ENCODE measurements at regions not wholly inside any gene's neighbourhood (a gene's known extent, or its start where the extent isn't known, plus 50 kb on each side); places are given as distances from the start of the nearest gene placed in this dataset.

- no peaks in the 10 kb centered on the region for H3K36me3 ChIP-seq (ENCODE audit: control insufficient read depth in 2 of 2, insufficient read depth in 1 of 2, low read length in 2 of 2)
- CTCF ChIA-PET, result no interaction called here
- no peak for TF ChIP-seq ZIC2 (tag by site-specific recombination; IDR thresholded peaks at IDR 0.05)
- TF ChIP-seq ZNF155 (tag by site-specific recombination; IDR thresholded peaks at IDR 0.05), result no peak
- TF ChIP-seq ZNF707 (tag by site-specific recombination; IDR thresholded peaks at IDR 0.05), result no peak
- TF ChIP-seq ZNF138 (tag by site-specific recombination; IDR thresholded peaks at IDR 0.05; ENCODE audit: borderline replicate concordance), result no peak
These were observed 1012.7 kb downstream of the TBC1D22A start for GRCh38 chr22:47775191-47775590.

GRCh38 chr22:47773635-47774034 lies 1011.2 kb downstream of the TBC1D22A start:
- Histone ChIP-seq H3K4me1 (ENCODE audit: control insufficient read depth, insufficient read depth, low read length) (no peaks in the 10 kb centered on the region), H3K36me3 (ENCODE audit: control insufficient read depth in 2 of 2, insufficient read depth in 1 of 2, low read length in 2 of 2) (no peaks in the 10 kb centered on the region), H3K27ac (ENCODE audit: extremely low read depth, low read depth, low read length) (no peak overlapping the region), H3K9me3 (ENCODE audit: control insufficient read depth, insufficient read depth, low read depth, low read length) (no peaks in the 10 kb centered on the region), H3K4me3 (ENCODE audit: low read depth, low read length) (no peak overlapping the region)
- TF ChIP-seq ZNF560 (tag by site-specific recombination; IDR thresholded peaks at IDR 0.05; ENCODE audit: borderline replicate concordance) (no peak), ZNF792 (tag by site-specific recombination; IDR thresholded peaks at IDR 0.05) (no peak), ZNF18 (tag by site-specific recombination; IDR thresholded peaks at IDR 0.05) (no peak), ZNF362 (tag by site-specific recombination; IDR thresholded peaks at IDR 0.05) (no peak), ZNF140 (tag by site-specific recombination; IDR thresholded peaks at IDR 0.05) (no peak), ZNF692 (tag by site-specific recombination; IDR thresholded peaks at IDR 0.05) (no peak), KLF1 (tag by site-specific recombination; IDR thresholded peaks at IDR 0.05) (no peak), ZNF19 (tag by site-specific recombination; IDR thresholded peaks at IDR 0.05; ENCODE audit: low read depth) (no peak), ZNF548 (tag by site-specific recombination; IDR thresholded peaks at IDR 0.05) (no peak), ZNF785 (tag by site-specific recombination; IDR thresholded peaks at IDR 0.05) (no peak), ZNF529 (tag by site-specific recombination; IDR thresholded peaks at IDR 0.05; ENCODE audit: insufficient replicate concordance) (no peak)
- ChIA-PET CTCF (no interaction called here), POLR2A (no interaction called here)

More at GRCh38 chr22:47775191-47775590, 1012.7 kb downstream of the TBC1D22A start:
- Histone ChIP-seq H3K4me3 (ENCODE audit: low read depth, low read length) (no peak overlapping the region), H3K9me3 (ENCODE audit: control insufficient read depth, insufficient read depth, low read depth, low read length) (no peaks in the 10 kb centered on the region), H3K4me1 (ENCODE audit: control insufficient read depth, insufficient read depth, low read length) (no peaks in the 10 kb centered on the region), H3K27ac (ENCODE audit: extremely low read depth, low read depth, low read length) (no peak overlapping the region)
- POLR2A ChIA-PET, result no interaction called here

- POLR2A ChIA-PET, result no interaction called here
- Histone ChIP-seq H3K36me3 (ENCODE audit: control insufficient read depth in 2 of 2, insufficient read depth in 1 of 2, low read length in 2 of 2) (no peaks in the 10 kb centered on the region), H3K27ac (ENCODE audit: extremely low read depth, low read depth, low read length) (no peak overlapping the region), H3K4me3 (ENCODE audit: low read depth, low read length) (no peak overlapping the region), H3K9me3 (ENCODE audit: control insufficient read depth, insufficient read depth, low read depth, low read length) (no peaks in the 10 kb centered on the region), H3K4me1 (ENCODE audit: control insufficient read depth, insufficient read depth, low read length) (no peaks in the 10 kb centered on the region)
- CTCF ChIA-PET, result no interaction called here
- no peak for TF ChIP-seq ZNF513 (tag by site-specific recombination; IDR thresholded peaks at IDR 0.05)
- no peak for TF ChIP-seq ZNF792 (tag by site-specific recombination; IDR thresholded peaks at IDR 0.05)
- no peak for TF ChIP-seq ZSCAN23 (tag by site-specific recombination; IDR thresholded peaks at IDR 0.05)
- TF ChIP-seq KLF1 (tag by site-specific recombination; IDR thresholded peaks at IDR 0.05), result no peak
- TF ChIP-seq ZBTB17 (tag by site-specific recombination; IDR thresholded peaks at IDR 0.05), result no peak
- no peak for TF ChIP-seq REPIN1 (tag by site-specific recombination; IDR thresholded peaks at IDR 0.05; ENCODE audit: low read depth)
- TF ChIP-seq SP7 (tag by site-specific recombination; IDR thresholded peaks at IDR 0.05), result no peak
- no peak for TF ChIP-seq ZNF280C (tag by site-specific recombination; IDR thresholded peaks at IDR 0.05)
- TF ChIP-seq PRDM1 (tag by site-specific recombination; IDR thresholded peaks at IDR 0.05), result no peak
- TF ChIP-seq ZNF335 (tag by site-specific recombination; conservative IDR thresholded peaks at IDR 0.05), result no peak
- TF ChIP-seq ZNF48 (tag by site-specific recombination; IDR thresholded peaks at IDR 0.05), result no peak
These were observed 1010.4 kb downstream of the TBC1D22A start for GRCh38 chr22:47772864-47773263.
